HFFc6 (cell line): ENCODE measurements at regions not wholly inside any gene's neighbourhood (a gene's known extent, or its start where the extent isn't known, plus 50 kb on each side); places are given as distances from the start of the nearest gene placed in this dataset.

ENCODE experiments used
- DNase-seq: peaks from one replicate; pipeline ENCODE4 v3.0.0-alpha.2; 2018
- H3K27ac Mint-ChIP-seq: 2 replicates; pipeline ENCODE4 v1.8.0; 2020; ENCODE audit warnings: mild to moderate bottlenecking, mixed read lengths
- H3K27me3 Mint-ChIP-seq: 2 replicates; pipeline ENCODE4 v1.8.0; 2021; ENCODE audit warnings: mild to moderate bottlenecking, moderate library complexity, mixed read lengths; ENCODE audit not compliant: insufficient read depth
- H3K36me3 Mint-ChIP-seq: 2 replicates; pipeline ENCODE4 v1.8.0; 2021; ENCODE audit warnings: low read depth, mixed read lengths
- H3K4me1 Mint-ChIP-seq: 2 replicates; pipeline ENCODE4 v1.8.0; 2020; ENCODE audit warnings: low read depth, mixed read lengths
- H3K4me3 Mint-ChIP-seq: 2 replicates; pipeline ENCODE4 v1.8.0; 2020; ENCODE audit warnings: mild to moderate bottlenecking, moderate library complexity, mixed read lengths
- H3K9me3 Mint-ChIP-seq: 2 replicates; pipeline ENCODE4 v1.8.0; 2020; ENCODE audit warnings: mild to moderate bottlenecking, mixed read lengths
- CTCF ChIP-seq: fragments of 200-600 bp; sonication (generic); IDR thresholded peaks from 2 replicates; pipeline ENCODE4 v1.5.0; 2021; ENCODE audit warnings: antibody characterized with exemption, mild to moderate bottlenecking

DNA sequence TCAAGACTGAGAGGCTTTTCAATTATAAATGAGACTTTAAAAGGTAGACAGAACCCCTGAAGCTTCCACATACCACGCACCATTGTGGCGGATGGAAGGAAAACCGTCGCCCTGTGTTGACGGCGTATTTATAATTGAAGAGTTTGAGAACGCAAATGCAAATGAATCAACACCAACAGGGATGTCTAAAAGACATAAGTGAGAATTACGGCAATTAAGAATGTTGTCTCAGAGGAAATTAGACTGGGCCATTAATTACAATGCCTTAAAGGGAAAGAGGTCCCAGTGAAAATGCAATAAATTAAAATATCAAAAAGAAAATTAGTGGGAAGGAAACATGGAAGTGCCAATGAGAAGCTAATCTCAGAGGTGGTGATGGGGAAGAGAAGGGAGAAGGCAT lies 148.5 kb upstream of the XYLT1 start:
- no peaks in the 10 kb centered on the region for H3K4me1 Mint-ChIP-seq
- TF ChIP-seq CTCF, result no peak

GRCh38 chr16:17617021-17617552 lies 146.3 kb upstream of the XYLT1 start:
- Mint-ChIP-seq H3K36me3 (no peaks in the 10 kb centered on the region), H3K4me1 (no peaks in the 10 kb centered on the region), H3K27me3 (peaks cover 5% of the 10 kb centered on the region), H3K9me3 (no peaks in the 10 kb centered on the region), H3K27ac (no peak overlapping the region), H3K4me3 (no peak overlapping the region)
- TF ChIP-seq CTCF, result no peak
- no peak for DNase-seq

More for the DNA sequence above, 148.5 kb upstream of the XYLT1 start:
- no peak for DNase-seq
- H3K27me3 Mint-ChIP-seq, result peaks cover 5% of the 10 kb centered on the region
- no peaks in the 10 kb centered on the region for H3K9me3 Mint-ChIP-seq
- H3K27ac Mint-ChIP-seq, result no peak overlapping the region
- H3K36me3 Mint-ChIP-seq, result no peaks in the 10 kb centered on the region
- H3K4me3 Mint-ChIP-seq, result no peak overlapping the region

DNA sequence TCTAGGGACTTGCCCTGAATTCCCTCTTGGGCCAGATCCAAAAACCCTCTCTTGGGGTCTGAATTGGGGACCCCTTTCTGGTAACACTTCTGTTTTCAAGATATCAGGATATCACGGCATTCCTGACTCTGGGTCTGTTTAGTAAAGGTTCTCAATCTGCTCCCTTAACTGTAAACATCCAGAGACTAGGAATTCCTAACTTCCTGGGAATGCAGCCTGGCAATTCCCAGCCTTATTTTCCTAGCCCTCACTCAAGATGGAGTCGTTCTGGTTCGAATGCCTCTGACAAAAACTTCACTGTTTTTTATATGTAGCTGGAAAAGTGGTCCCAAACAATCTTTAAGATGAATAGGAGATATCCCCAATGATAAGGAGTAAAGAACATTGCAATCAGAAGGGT lies 141.6 kb upstream of the XYLT1 start:
- TF ChIP-seq CTCF, result no peak
- Mint-ChIP-seq H3K36me3 (no peaks in the 10 kb centered on the region), H3K27ac (no peak overlapping the region), H3K4me3 (no peak overlapping the region), H3K4me1 (no peaks in the 10 kb centered on the region), H3K27me3 (peaks cover 2% of the 10 kb centered on the region), H3K9me3 (no peaks in the 10 kb centered on the region)
- DNase-seq, result no peak

GRCh38 chr16:17607609-17608008 lies 136.8 kb upstream of the XYLT1 start:
- Mint-ChIP-seq H3K4me3 (no peak overlapping the region), H3K36me3 (no peaks in the 10 kb centered on the region), H3K27ac (no peak overlapping the region), H3K27me3 (peaks cover 14% of the 10 kb centered on the region), H3K9me3 (no peaks in the 10 kb centered on the region), H3K4me1 (peaks cover 7% of the 10 kb centered on the region)
- DNase-seq, result no peak
- no peak for TF ChIP-seq CTCF

GRCh38 chr16:17607075-17607509 lies 136.3 kb upstream of the XYLT1 start:
- DNase-seq, result no peak
- Mint-ChIP-seq H3K27me3 (peaks cover 14% of the 10 kb centered on the region), H3K9me3 (no peaks in the 10 kb centered on the region), H3K36me3 (no peaks in the 10 kb centered on the region), H3K4me1 (peaks cover 7% of the 10 kb centered on the region), H3K27ac (no peak overlapping the region), H3K4me3 (no peak overlapping the region)
- no peak for TF ChIP-seq CTCF

DNA sequence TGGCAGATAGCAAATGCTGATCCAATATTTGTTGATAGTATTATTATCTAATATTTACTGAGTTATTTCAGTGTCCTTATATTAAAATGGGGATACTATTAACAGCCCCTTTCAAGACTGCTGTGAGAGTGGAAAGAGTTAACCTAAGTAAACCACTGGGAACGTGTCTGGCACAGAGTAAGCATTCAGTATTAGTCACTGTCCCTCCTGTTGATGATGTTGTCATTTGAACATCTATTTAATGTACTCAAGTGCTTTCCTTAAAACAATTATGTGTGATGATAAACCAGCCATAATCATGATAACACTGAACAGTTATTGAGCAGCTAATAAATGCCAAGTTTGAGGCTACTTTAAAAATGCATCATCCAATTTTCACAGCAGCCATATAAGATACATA lies 135.7 kb upstream of the XYLT1 start:
- no peak overlapping the region for H3K4me3 Mint-ChIP-seq
- no peak for DNase-seq

More for the DNA sequence above, 135.7 kb upstream of the XYLT1 start:
- Mint-ChIP-seq H3K36me3 (no peaks in the 10 kb centered on the region), H3K9me3 (no peaks in the 10 kb centered on the region), H3K27ac (no peak overlapping the region), H3K27me3 (peaks cover 14% of the 10 kb centered on the region), H3K4me1 (peaks cover 7% of the 10 kb centered on the region)
- TF ChIP-seq CTCF, result no peak
